ENCODE measurements at regions not wholly inside any gene's neighbourhood (a gene's known extent, or its start where the extent isn't known, plus 50 kb on each side); places are given as distances from the start of the nearest gene placed in this dataset.

DNA sequence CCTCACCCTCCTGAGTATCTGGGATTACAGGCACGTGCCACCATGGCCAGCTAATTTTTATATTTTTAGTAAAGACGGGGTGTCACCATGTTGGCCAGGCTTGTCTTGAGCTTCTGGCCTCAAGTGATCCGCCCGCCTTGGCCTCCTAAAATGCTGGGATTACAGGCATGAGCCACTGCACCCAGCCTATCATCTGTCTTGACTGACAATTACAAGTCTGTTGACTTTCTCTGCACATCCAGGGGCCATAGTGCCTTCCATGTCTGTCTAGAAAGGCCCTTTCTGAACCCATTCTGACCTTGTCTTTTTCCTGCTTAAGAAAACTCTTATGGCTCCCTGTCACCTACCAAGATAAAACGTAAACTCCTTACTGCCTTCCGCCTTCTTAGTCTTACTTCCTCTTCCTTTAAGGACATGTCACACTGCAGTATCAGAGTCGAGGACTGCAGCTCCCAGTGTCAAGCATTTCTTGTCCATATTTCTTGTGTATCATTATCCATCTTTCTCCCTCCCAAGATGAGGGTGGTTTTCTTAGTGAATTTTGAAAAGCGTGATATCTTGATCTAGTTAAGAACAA is 49.9 kb upstream of the SHB start:
- DNase-seq, result no peak

Data from NCI-H1105 treated with DMSO at 0.1 percent for 48 hours (cell line).